Pulmonary artery endothelial cell (primary cell): ENCODE measurements at regions not wholly inside any gene's neighbourhood (a gene's known extent, or its start where the extent isn't known, plus 50 kb on each side); places are given as distances from the start of the nearest gene placed in this dataset.
"Not testable (repeated sequence)": the region's sequence is repeated elsewhere in the genome, so short reads cannot be mapped to it uniquely, and the experiment has no call there.

ENCODE experiments used
- DNase-seq: peaks from one replicate; pipeline ENCODE4 v3.0.0-alpha.2; 2011; ENCODE audit warnings: low read depth, low spot score

DNA sequence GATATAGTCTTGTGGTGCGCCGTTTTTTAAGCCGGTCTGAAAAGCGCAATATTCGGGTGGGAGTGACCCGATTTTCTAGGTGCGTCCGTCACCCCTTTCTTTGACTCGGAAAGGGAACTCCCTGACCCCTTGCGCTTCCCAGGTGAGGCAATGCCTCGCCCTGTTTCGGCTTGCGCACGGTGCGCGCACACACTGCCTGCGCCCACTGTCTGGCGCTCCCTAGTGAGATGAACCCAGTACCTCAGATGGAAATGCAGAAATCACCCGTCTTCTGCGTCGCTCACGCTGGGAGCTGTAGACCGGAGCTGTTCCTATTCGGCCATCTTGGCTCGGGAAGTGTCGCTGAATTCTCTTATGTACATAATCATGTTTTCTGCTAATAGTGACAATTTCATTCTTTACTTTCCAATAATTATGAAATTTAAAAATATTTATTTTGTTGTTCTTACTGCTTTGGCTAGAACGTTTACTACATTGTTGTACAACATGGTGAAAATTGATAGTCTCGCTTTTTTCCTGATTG, 61.2 kb upstream of the MINDY3 start:
- not testable (repeated sequence) for DNase-seq

DNA sequence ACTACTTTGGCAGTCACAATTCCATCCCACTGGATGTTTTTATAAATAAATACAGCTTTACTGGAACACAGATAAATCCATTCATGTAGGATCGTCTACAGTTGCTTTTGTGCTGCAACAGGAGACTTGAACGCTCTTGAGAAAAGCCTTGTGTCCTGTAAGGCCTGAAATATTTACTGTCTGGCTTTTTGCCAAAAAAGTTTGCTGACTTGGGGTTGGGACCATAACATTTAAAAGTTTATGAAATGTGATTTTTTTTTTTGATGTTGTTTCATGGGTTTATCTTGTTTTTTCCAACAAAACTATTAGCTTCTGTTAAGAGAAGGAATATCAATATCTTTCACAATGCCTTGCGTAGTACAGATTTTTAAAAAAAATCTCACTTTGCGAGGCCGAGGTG, 71.1 kb upstream of the MINDY3 start:
- DNase-seq, result no peak

DNA sequence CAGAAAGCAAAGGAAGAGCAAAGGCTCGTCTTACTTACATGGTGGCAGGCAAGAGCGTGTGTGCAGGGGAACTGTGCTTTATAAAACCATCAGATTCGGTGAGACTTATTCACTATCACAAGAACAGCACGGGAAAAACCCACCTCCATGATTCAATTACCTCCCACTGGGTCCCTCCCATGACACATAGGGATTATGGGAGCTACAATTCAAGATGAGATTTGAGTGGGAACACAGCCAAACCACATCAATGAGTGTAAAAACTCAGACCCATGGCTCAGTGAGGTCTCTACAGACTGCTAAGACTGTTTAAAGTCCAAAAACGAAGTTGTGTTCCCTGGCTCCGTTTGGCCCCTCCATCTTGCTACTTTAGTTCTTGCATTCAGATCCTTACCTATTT, 79.2 kb upstream of the MINDY3 start:
- DNase-seq, result not testable (repeated sequence)

DNA sequence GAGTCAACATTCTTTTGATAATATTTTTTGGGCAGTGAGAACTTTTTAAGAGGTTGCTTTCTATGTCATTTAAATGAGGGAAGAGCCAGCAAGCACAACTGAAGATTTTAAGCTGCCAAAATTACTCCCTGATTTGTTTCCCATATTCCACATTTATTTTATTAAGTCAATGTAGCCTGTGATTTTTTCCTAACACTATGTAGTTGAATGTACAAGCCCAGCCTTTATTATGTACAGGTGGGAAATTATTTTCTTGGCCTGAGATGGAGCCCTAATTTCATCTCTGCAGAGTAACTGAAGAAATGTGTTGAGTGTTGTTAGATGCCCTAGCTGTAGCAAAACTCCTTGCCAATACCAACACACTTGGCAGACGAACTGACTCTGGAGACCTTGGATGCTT, 83.1 kb upstream of the MINDY3 start:
- DNase-seq, result no peak

DNA sequence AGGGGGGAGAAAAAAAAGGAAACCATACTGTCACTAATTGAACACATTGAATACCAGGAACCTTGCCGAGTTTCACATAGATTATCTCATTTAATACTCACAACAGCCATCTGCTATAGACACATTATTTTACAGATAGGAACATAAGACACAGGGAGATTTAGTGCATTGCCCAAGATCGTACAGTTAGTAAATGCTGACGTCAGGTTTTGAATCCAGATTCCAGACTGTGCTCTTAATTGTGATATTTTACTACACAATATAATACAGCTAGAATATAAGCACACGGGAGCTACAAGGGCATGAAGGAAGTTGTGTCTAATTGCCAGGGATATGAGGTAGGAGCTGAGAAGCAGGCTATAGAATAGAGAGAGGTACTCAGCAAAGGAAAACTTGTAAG, 93.9 kb upstream of the MINDY3 start:
- DNase-seq, result no peak

DNA sequence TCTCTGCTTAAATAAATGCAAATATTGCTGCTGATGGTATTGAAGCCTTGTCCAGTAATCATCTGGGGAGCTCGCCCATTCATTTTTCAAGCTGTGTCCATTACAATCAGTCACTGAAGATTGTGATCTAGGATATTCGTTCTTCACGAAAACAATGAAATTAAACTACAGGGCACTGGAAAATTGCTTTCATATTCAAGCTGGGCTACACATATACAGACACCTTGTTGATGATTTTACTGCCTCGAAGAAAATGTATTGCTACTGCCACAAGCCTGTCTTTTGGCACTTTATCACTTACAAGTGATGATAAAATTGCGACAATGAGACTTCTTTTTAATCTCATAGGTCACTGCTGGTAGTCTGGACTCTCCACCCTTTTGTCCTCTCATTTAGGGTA, 100.0 kb upstream of the MINDY3 start:
- DNase-seq, result no peak

DNA sequence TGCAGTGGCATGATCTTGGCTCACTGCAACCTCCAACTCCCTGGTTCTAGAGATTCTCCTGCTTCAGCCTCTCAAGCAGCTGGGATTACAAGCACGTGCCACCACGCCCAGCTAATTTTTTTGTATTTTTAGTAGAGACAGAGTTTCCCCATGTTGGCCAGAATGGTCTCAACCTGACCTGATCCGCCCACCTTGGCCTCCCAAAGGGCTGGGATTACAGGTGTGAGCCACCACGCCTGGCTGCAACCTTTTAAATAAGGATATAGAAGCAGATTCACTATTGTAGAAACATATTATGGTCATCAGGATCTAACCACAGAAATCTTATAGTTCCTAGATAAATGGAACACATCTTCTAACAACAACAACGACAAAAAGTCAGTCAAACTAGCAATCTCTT, 112.4 kb upstream of the MINDY3 start:
- DNase-seq, result not testable (repeated sequence)

DNA sequence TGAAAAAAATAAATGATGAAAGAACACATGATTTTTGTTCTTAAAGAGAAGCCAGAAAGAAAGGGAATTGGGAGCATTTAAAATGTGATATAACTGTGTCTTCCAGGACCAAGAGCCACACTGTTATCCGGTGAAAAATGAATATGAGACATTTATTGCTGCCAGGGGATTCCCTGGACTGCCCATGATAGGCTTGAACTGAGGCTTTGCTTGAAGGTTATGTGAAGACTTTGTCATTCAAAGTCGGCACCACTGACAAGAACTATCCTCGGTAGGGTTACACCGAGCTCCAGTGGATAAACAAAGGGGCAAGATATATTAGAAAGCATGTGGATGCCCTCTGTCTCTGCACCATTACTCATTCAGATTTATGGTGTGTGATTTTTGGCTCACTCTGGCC, 125.4 kb upstream of the MINDY3 start:
- DNase-seq, result no peak

DNA sequence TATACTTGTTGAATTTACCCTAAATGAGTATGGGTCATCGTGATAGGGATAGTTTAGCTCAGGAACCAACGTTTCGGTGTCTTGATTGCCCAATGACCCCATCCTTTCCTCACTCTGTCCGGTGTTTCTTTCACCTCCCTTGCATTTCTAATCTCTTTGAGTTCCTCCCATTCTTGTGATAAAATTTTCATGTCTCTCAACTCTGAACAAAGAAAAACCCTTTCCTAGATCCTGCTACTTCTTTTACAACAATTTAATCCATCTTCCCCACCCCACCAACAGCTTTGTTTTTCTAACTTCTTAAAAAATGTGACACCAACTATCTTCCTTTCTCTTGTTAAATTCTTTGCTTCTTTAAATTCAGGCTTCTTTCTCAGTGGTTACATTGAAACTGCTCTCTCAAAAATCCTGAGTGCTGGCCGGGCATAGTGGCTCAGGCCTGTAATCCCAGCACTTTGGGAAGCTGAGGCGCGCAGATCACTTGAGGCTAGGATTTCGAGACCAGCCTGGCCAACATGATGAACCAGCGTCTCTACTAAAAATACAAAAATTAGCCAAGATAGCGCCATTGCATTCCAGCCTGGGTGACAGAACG, 130.3 kb upstream of the MINDY3 start:
- no peak for DNase-seq

DNA sequence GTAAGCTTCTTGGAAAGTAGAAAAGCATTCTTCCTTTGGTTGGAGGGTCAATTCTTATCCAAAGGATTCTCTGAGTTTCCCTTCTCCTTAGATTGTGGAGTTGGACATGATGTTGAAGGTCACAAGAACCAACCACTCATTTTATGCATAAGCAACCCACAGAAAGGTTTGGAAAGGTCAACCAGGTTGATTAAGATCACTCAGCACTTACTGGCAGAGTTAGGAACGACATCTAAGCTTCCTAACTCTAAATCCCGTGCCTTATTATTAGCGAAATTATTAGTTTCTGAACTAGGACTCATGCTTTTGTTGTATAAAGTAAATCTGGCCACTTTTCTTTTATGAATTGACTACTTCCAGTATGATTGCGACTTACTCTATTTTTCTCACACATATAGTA, 137.0 kb upstream of the MINDY3 start:
- no peak for DNase-seq

DNA sequence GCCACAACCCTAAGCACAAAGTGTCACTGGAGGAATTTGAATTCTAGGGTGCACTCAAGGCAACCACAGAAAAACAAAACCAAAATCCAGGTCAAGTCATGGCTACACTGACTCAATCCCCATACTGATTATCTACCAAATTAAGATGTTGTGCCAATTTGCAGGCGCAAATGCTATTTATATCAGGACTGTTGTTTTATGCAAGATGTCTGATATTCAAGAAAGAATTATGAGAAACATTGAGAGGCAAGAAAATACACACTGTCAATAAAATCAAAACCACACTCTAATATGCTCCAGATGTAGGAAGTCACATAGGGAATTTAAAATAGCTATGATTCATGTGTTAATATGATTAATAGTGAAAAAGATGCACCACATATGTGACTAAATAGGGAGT, 141.3 kb upstream of the MINDY3 start:
- no peak for DNase-seq

DNA sequence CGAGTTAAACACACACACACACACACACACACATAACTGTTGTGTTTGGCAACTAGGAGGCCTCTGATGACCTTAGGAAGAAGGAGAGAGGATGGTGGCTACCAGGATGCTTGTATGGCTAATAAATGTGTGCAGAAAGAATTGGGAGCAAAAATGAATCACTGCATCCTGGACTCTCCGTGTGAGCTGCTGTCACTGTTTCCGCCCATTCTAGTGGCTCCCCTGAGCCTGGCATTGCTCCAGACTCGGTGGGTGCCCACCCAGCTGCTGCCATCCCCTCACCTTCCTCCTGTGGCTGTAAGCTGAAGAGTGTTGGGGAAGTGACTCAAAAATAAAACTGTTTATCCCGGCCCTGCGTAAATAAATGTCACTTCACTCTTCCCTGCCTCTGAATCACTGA, 149.5 kb upstream of the MINDY3 start:
- DNase-seq, result peak; percentile 24

DNA sequence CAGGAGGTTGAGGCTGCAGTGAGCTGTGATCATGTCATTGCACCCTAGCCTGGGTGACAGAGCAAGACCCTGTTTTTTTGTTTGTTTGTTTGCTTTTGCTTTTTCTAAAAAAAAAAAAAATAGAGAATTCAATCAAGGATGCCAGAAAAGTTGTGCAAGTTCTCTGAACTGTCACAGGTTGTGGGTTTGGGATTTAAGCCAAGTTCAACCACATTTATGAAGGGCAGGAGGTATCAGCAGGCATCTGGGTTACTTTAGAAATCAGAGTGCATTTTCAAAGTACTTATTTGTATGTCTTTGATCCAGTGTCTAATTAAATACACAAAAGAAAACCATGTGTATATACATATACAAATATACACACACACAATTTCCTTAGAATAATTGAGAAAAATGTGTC, 151.2 kb upstream of the MINDY3 start:
- no peak for DNase-seq

DNA sequence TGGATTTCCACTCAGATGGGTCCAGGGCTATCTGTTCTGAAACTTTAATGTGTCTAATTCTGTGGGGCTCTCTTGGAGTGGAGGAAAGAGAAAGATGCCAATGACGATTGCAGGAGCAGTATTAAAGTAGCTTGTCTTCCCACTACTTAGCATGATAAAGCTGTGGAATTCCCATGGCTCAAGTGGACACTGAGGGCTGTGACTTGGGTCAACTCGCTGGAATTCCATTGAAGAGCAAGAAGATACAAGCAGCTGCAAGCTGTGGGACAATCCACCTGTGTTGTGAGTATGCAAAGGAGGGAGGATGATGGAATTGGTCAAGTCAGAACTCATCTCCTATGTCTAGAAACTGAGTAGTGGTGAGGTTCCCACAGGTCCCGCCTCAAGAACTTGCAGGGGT, 154.2 kb upstream of the MINDY3 start:
- no peak for DNase-seq

DNA sequence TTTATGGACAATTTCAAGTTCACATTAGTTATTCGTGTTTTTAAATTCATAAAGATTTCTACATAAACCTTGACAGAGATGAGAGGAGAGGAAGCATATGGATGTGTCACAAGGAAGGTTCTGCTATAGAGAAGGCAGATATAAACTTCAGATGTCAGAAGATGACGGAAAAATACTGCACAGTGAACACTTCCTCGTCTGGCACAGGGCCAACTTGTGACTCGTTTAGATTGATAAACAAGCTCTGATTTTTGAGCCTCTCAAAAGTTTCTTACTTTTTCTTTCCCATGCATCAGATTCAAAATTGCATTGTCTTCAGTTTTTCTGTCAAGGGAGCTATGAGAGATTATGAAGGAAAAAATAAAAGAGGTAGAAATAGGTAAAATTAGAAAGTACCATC, 156.4 kb upstream of the MINDY3 start:
- DNase-seq, result peak; percentile 11

DNA sequence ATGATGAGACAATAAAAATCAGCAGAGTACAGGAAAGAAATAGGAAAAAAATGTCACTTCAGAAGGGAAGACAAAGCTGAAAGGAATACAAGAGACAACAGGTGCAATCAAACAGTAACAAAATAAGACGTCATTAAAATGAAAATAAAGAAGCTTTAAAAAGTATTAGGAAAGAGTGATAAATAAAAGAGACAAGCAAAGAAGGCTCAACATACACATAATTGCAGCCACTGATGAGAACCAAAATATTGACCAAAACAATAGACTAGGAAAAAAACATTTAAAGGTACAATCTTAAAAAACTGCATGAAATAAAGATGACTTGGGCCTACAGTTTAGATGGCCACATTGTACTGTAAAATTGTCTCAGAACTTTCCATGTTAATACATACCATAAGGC, 160.5 kb upstream of the MINDY3 start:
- DNase-seq, result no peak

DNA sequence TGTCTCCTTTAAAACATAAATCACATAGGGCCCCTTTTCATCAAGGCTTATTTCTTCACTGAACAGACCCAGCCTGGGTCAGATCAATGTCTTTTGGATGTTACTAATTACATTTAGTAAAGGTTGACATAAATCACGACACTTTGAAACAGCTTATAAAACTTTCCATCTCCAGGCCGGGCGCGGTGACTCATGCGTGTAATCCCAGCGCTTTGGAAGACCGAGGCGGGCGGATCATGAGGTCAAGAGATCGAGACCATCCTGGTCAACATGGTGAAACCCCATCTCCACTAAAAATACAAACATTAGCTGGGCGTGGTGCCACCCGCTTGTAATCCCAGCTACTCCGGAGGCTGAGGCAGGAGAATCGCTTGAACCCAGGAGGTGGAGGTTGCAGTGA, 166.5 kb upstream of the MINDY3 start:
- DNase-seq, result not testable (repeated sequence)

DNA sequence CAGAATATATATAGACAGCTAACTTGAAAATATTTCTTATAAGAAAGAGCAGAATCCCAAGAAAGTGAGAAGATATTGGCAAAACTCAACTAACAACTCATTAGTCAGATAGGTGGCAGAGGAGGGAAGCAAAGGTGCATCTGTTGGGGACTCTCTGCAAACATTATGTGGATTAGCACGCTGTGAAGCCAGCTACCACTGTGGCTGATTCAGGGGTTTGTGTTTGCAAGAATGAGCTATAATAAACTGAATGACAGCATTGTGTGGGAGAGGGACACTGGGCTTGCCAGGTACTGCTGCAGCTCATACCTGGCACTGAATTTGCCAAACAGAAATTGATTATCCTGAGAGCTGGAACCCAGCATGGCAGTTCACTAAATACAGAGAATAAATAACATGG, 170.3 kb upstream of the MINDY3 start:
- no peak for DNase-seq

DNA sequence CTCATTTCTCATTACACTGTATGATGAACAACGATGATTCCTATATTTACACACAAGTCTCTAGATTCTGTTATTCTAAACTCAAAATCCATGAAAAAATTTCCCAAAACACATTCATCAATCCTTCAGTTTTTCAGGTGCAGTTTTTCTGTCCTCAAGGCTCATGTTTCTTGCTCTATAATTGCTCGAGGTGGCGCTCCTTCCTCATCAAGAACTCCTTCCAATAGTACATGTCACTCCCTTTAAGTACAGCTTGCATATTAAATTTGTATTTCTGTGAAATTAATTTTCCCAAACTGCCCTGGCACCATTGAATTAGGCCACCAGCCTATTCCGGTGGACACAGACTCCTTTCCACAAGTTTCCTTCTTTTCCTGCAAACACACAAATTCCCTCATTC, 188.7 kb upstream of the MINDY3 start:
- no peak for DNase-seq

DNA sequence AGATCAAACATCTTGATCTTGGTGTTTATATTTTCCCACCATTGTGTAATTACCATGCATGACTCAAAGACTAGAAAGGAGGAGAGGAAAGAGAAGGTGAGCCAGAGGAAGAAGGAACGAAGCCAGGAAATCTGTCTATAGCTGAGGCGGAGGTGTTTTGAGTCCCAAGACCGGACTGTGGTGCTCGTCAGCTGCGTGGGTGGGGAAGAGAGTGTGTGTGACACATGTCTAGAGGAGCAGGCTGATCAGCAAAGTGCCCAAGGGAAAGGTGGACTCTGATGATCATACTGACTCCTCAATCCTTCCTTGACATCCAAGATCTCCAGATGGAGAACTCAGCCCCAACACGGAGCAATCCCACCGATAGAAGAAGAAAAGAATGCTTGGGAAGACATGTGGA, 189.5 kb upstream of the MINDY3 start:
- no peak for DNase-seq

DNA sequence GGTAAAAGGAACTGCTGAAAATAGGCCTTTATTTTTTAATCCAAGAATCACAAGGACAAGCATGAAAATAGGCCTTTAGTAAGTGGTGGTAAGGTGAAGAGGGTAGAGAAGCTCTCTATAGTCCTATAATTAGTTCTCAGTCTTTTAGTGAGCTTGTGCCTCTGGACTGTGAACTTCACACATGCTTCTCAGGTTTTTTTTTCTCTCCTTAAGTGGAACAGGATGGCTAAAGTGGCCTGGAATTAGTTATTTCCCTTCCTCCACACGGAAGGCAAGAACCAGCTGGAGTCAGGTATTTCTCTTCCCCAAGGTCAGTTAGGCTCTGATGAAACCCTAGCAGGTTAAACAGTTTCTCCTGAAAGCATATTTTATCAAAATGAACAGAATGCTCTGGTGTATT, 203.0 kb upstream of the MINDY3 start:
- DNase-seq, result no peak

DNA sequence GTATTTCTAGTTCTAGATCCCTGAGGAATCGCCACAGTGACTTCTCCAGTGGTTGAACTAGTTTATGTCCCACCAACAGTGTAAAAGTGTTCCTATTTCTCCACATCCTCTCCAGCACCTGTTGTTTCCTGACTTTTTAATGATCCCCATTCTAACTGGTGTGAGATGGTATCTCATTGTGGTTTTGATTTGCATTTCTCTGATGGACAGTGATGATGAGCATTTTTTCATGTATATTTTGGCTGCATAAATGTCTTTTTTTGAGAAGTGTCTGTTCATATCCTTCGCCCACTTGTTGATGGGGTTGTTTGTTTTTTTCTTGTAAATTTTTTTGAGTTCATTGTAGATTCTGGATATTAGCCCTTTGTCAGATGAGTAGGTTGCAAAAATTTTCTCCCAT, 223.2 kb upstream of the MINDY3 start:
- not testable (repeated sequence) for DNase-seq

DNA sequence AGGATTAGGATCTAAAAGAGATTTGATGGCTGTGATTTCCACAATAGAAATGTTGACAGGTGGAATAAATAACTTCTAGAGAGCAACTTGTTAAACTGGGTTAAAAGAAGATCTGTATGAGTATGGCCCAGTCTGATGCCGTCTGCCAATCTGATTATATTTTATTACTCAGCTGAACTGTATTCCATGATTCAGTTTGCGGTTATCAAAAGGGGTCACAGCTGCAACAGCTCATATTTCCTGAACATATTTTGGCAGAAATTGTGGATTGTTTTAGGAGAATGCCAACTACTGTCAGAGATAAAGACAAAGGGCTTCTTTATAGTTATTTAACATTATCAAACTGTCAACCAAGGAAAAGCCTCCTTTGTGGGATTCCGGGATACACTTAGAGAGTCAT, 244.8 kb upstream of the MINDY3 start:
- peak; percentile 10 for DNase-seq
